ENCODE measurements at regions not wholly inside any gene's neighbourhood (a gene's known extent, or its start where the extent isn't known, plus 50 kb on each side); places are given as distances from the start of the nearest gene placed in this dataset.
A peak's percentile ranks its signal among the peaks of the same experiment; 100 is the strongest.
"Not testable (repeated sequence)": the region's sequence is repeated elsewhere in the genome, so short reads cannot be mapped to it uniquely, and the experiment has no call there.

GRCh38 chr10:61040399-61041016, 96.5 kb upstream of the RHOBTB1 start:
- 96% methylated on average over 6 to 15 of the region's 30 CpGs for WGBS, 2 donors
- ATAC-seq (ENCODE audit: low FRiP score in 2 of 2) (no peak), DNase-seq (peak in 1 of 2 donors; percentile 70)
- Histone ChIP-seq H3K36me3 (no peaks in the 10 kb centered on the region), H3K4me3 (no peak overlapping the region), H3K4me1 (no peaks in the 10 kb centered on the region), H3K27ac (no peak overlapping the region), H3K27me3 (no peaks in the 10 kb centered on the region), H3K9me3 (no peaks in the 10 kb centered on the region)
- no peak for TF ChIP-seq EP300 (IDR thresholded peaks at IDR 0.05)

DNA sequence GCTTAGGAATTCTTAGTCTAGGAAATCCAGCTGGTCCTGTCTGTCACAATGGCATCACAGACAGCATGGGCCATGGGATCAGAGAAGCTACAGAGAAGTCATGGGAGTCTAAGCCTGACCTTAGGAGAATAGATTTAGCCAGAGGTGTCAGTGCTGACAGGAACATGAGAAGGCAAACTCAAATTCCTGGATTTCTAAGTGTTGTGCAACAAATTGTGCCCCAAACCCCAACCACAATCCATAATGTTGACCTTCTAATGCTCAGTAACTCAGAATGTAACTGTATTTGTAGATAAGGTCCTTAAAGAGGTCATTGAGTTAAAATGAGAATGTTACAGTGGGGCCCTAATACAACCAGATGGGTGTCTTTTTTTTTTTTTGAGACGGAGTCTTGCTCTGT, 95.9 kb upstream of the RHOBTB1 start:
- H3K9me3 ChIP-seq, result no peaks in the 10 kb centered on the region
- no peaks in the 10 kb centered on the region for H3K27me3 ChIP-seq
- no peaks in the 10 kb centered on the region for H3K36me3 ChIP-seq
- no peak for TF ChIP-seq EP300 (IDR thresholded peaks at IDR 0.05)
- TF ChIP-seq POLR2A (IDR thresholded peaks at IDR 0.05), result no peak
- TF ChIP-seq, protein P1, sequence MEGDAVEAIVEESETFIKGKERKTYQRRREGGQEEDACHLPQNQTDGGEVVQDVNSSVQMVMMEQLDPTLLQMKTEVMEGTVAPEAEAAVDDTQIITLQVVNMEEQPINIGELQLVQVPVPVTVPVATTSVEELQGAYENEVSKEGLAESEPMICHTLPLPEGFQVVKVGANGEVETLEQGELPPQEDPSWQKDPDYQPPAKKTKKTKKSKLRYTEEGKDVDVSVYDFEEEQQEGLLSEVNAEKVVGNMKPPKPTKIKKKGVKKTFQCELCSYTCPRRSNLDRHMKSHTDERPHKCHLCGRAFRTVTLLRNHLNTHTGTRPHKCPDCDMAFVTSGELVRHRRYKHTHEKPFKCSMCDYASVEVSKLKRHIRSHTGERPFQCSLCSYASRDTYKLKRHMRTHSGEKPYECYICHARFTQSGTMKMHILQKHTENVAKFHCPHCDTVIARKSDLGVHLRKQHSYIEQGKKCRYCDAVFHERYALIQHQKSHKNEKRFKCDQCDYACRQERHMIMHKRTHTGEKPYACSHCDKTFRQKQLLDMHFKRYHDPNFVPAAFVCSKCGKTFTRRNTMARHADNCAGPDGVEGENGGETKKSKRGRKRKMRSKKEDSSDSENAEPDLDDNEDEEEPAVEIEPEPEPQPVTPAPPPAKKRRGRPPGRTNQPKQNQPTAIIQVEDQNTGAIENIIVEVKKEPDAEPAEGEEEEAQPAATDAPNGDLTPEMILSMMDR (IDR thresholded peaks at IDR 0.05), result no peak
- no peak for TF ChIP-seq POLR2AphosphoS5 (IDR thresholded peaks at IDR 0.05)
- WGBS, 2 donors, result 75 to 100% methylated on average over 1 of the region's 1 CpG
- DNase-seq (no peak), ATAC-seq (ENCODE audit: low FRiP score in 2 of 2) (no peak)
- no peak overlapping the region for H3K4me3 ChIP-seq
- H3K27ac ChIP-seq, result no peak overlapping the region
- H3K4me1 ChIP-seq, result no peaks in the 10 kb centered on the region

DNA sequence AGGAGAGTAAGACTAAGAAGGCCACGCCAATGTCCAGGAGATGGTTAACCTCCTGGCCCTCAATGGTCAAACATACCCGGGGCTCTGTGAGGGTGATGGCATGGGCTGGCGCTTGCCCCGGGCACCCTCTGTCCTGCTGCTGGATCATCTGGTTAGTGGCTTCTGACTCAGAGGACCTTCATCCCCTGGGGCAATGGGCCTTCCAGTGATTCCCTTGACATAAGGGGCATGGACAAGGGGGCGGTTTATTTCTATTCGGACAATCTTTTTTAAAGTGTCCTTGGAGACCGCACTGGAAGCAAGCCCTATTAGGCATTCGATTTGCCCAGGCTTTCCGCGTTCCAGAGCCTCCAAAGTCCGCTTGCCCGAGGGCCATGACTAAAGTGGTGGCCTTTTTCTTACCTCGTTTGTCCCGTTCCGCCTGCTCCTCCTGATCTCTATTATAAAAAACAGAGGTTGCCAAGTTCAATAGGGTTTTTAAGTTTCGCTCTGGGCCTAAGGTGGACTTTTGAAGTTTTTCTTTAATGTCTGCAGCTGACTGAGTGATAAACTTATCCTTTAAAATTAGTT, 93.4 kb upstream of the RHOBTB1 start:
- peak in 1 of 2 donors; percentile 30 for DNase-seq
- not testable (repeated sequence) for H3K4me1 ChIP-seq; ATAC-seq (ENCODE audit: low FRiP score in 2 of 2); H3K36me3 ChIP-seq; H3K27me3 ChIP-seq; H3K27ac ChIP-seq; H3K9me3 ChIP-seq; H3K4me3 ChIP-seq
- WGBS, 2 donors, result 89 to 93% methylated on average over 14 to 16 of the region's 16 CpGs

- not testable (repeated sequence) for ATAC-seq (ENCODE audit: low FRiP score in 2 of 2); H3K9me3 ChIP-seq; H3K27ac ChIP-seq; H3K4me3 ChIP-seq; DNase-seq; H3K36me3 ChIP-seq; H3K27me3 ChIP-seq; H3K4me1 ChIP-seq
- WGBS, 2 donors, result 93 to 100% methylated on average over 3 of the region's 3 CpGs
Measured at GRCh38 chr10:61036148-61036547, 92.2 kb upstream of the RHOBTB1 start.

DNA sequence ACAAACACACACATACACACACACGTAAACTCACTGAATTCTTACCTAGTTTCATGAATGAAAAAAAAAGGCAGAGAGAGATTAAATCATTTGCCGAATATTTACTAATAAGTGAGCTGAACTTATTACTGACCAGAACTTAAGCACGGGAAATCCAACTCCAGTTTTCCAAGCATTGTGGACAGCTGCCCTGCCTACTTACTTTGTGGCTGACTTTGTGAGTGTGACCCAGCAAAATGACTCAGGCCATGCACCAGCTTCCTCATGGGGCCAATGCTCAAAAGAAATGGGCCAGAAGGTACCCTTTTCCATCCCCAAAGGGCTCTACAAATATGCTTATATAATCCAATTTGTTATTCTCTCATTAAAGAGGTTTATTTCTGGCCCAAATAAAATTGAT, 87.4 kb upstream of the RHOBTB1 start:
- TF ChIP-seq, protein P1 (IDR thresholded peaks at IDR 0.05), result no peak
- TF ChIP-seq POLR2AphosphoS5 (IDR thresholded peaks at IDR 0.05) (no peak), POLR2A (IDR thresholded peaks at IDR 0.05) (no peak), EP300 (IDR thresholded peaks at IDR 0.05) (no peak)
- Histone ChIP-seq H3K36me3 (no peaks in the 10 kb centered on the region), H3K4me3 (no peak overlapping the region), H3K4me1 (no peaks in the 10 kb centered on the region), H3K27me3 (no peaks in the 10 kb centered on the region), H3K9me3 (no peaks in the 10 kb centered on the region), H3K27ac (no peak overlapping the region)
- ATAC-seq (ENCODE audit: low FRiP score in 2 of 2) (no peak), DNase-seq (no peak)
- 85 to 87% methylated on average over 3 of the region's 3 CpGs for WGBS, 2 donors

GRCh38 chr10:61029411-61029810, 85.4 kb upstream of the RHOBTB1 start:
- Histone ChIP-seq H3K27me3 (no peaks in the 10 kb centered on the region), H3K4me1 (no peaks in the 10 kb centered on the region), H3K27ac (no peak overlapping the region), H3K9me3 (no peaks in the 10 kb centered on the region), H3K4me3 (no peak overlapping the region), H3K36me3 (no peaks in the 10 kb centered on the region)
- WGBS, 2 donors, result 87 to 91% methylated on average over 2 of the region's 2 CpGs
- ATAC-seq (ENCODE audit: low FRiP score in 2 of 2) (no peak), DNase-seq (no peak)
- TF ChIP-seq POLR2A (IDR thresholded peaks at IDR 0.05), result no peak
- TF ChIP-seq POLR2AphosphoS5 (IDR thresholded peaks at IDR 0.05), result no peak
- TF ChIP-seq, protein P1 (IDR thresholded peaks at IDR 0.05), result no peak
- TF ChIP-seq EP300 (IDR thresholded peaks at IDR 0.05), result no peak
